ENCODE measurements at regions not wholly inside any gene's neighbourhood (a gene's known extent, or its start where the extent isn't known, plus 50 kb on each side); places are given as distances from the start of the nearest gene placed in this dataset.

DNA sequence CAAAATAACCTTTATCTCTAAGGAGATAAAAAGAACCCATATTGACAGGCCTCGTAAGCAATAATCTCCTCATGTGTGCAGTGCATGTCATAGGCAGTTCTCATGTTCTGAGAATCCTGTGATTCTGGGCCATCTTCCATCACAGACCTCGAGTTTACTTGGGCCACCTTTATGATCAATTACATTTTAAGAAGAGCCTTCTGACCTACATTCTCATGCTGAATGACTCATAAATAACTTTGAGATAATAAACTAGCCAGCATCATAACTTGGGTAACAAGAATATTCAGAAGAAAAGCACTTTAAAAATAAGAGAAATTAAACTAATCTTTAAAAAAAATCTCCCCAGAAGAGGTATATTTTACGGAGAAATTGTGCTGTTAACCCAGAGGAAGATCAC is 310.7 kb upstream of the ZNF717 start:
- TF ChIP-seq, protein P1, sequence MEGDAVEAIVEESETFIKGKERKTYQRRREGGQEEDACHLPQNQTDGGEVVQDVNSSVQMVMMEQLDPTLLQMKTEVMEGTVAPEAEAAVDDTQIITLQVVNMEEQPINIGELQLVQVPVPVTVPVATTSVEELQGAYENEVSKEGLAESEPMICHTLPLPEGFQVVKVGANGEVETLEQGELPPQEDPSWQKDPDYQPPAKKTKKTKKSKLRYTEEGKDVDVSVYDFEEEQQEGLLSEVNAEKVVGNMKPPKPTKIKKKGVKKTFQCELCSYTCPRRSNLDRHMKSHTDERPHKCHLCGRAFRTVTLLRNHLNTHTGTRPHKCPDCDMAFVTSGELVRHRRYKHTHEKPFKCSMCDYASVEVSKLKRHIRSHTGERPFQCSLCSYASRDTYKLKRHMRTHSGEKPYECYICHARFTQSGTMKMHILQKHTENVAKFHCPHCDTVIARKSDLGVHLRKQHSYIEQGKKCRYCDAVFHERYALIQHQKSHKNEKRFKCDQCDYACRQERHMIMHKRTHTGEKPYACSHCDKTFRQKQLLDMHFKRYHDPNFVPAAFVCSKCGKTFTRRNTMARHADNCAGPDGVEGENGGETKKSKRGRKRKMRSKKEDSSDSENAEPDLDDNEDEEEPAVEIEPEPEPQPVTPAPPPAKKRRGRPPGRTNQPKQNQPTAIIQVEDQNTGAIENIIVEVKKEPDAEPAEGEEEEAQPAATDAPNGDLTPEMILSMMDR (IDR thresholded peaks at IDR 0.05): no peak
- no peak for TF ChIP-seq POLR2A (IDR thresholded peaks at IDR 0.05)

All from transverse colon (tissue), 3 donors.